Sigmoid colon (tissue), 4 donors: ENCODE measurements at regions not wholly inside any gene's neighbourhood (a gene's known extent, or its start where the extent isn't known, plus 50 kb on each side); places are given as distances from the start of the nearest gene placed in this dataset.

Experiments
- EP300 ChIP-seq, 4 donors: sonication (generic); formaldehyde crosslinking; IDR thresholded peaks; one replicate each; pipeline ENCODE4 v1.6.1; 2017; ENCODE audit warnings: antibody characterized with exemption in 4 of 4
- POLR2A ChIP-seq, 2 donors: fragments of 450-650 bp; IDR thresholded peaks; one replicate each; pipeline ENCODE4 v1.6.1; 2016; ENCODE audit warnings: antibody characterized with exemption in 2 of 2, mild to moderate bottlenecking in 2 of 2, moderate library complexity in 2 of 2
- POLR2AphosphoS5 ChIP-seq, 4 donors: sonication (generic); formaldehyde crosslinking; IDR thresholded peaks; one replicate each; pipeline ENCODE4 v1.6.1; 2017; ENCODE audit warnings: antibody characterized with exemption in 4 of 4
- TF ChIP-seq, protein P1 (sequence below), 4 experiments: fragments of 450-650 bp in 3 of 4; fragments of 200-600 bp in 1 of 4; IDR thresholded peaks; one replicate each; pipeline ENCODE4 v1.5.1; 2016 to 2019; ENCODE audit warnings: antibody characterized with exemption in 4 of 4, mild to moderate bottlenecking in 3 of 4, moderate library complexity in 2 of 4

DNA sequence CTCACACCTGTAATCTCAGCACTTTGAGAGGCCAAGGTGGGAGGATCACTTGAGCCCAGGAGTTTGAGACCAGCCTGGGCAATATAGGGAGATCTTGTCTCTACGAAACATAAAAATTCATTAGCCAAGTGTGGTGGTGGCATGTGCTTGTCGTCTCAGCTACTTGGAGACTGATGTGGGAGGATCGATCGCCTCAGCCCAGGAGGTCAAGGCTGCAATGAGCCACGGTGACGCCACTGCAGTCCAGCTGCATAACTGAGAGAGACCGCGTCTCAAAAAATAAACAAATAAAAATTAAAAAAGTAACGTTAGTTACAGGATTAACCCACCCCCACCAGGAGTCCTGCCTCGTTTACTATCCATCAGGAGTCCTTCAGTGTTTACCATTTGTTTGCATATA lies 345.1 kb downstream of the BTBD3 start:
- TF ChIP-seq, protein P1, sequence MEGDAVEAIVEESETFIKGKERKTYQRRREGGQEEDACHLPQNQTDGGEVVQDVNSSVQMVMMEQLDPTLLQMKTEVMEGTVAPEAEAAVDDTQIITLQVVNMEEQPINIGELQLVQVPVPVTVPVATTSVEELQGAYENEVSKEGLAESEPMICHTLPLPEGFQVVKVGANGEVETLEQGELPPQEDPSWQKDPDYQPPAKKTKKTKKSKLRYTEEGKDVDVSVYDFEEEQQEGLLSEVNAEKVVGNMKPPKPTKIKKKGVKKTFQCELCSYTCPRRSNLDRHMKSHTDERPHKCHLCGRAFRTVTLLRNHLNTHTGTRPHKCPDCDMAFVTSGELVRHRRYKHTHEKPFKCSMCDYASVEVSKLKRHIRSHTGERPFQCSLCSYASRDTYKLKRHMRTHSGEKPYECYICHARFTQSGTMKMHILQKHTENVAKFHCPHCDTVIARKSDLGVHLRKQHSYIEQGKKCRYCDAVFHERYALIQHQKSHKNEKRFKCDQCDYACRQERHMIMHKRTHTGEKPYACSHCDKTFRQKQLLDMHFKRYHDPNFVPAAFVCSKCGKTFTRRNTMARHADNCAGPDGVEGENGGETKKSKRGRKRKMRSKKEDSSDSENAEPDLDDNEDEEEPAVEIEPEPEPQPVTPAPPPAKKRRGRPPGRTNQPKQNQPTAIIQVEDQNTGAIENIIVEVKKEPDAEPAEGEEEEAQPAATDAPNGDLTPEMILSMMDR (IDR thresholded peaks at IDR 0.05) = no peak
- TF ChIP-seq POLR2AphosphoS5 (IDR thresholded peaks at IDR 0.05) = no peak
- no peak for TF ChIP-seq EP300 (IDR thresholded peaks at IDR 0.05)
- TF ChIP-seq POLR2A (IDR thresholded peaks at IDR 0.05) = no peak
